HuH-7 (cell line): ENCODE measurements at regions not wholly inside any gene's neighbourhood (a gene's known extent, or its start where the extent isn't known, plus 50 kb on each side); places are given as distances from the start of the nearest gene placed in this dataset.

Experiments
- DNase-seq: peaks from one replicate; pipeline ENCODE4 v3.0.0; 2011; ENCODE audit warnings: low spot score

DNA sequence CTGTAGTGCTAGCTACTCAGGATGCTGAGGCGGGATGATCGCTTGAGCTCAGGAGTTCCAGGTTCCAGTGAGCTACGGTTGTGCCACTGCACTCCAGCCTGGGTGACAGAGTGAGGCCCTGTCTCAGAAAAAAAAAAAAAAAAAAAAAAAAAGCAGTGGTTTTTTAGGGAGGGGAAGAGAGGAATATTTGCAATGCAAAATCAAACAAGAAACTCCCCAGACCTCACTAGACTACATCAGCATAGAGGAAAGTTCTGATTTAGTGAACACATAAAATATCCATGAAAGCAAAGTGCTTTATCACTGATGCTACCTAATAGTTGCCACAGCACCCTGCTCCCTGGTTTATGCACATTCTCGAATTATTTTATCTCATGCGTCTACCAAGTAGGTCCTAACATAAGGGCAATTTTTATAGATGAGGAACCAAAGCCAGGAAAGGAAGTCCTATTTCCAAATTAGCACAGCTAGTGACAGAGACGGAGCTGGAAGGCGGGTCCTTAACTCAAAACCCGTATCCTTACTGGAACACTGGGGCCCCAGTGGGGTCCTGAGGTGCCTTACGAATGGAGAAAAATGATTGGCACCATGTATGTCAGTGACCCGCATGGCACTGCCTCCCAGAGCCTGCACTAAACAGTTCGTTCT, 50.7 kb upstream of the GPR157 start:
- no peak for DNase-seq

DNA sequence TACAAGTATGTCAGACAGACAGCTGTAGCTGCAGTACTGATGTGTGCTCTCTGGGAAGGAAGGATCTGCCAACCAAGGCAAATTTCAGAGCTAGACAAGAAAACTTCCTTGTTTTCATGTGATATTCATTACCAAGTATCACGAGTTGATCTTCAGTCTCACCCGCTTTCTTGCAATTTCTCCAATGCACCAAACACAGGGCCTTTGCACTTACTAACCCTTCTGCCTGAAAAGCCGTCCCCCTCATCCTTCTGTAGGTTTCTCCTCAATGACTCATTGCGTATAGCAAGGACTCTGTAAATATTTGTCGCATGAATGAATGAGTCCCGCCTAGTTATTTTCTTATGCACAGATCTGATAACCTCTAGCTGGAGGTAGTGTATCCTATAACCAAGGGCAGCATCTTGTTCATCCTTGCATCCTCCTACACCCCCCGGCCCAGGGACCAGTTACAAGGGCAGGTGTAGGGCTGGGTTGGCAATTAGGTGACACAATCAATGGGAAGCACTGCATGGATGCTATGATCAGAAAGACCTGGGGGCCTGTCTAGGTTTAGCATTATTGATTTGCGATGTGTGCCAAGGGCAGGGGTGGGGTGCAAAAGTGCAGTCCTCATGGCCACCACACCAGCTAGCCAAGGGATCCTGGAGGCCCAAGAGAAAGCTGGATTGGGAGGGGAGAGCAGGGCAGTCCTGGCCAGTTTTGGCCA, 51.4 kb upstream of the GPR157 start:
- no peak for DNase-seq

DNA sequence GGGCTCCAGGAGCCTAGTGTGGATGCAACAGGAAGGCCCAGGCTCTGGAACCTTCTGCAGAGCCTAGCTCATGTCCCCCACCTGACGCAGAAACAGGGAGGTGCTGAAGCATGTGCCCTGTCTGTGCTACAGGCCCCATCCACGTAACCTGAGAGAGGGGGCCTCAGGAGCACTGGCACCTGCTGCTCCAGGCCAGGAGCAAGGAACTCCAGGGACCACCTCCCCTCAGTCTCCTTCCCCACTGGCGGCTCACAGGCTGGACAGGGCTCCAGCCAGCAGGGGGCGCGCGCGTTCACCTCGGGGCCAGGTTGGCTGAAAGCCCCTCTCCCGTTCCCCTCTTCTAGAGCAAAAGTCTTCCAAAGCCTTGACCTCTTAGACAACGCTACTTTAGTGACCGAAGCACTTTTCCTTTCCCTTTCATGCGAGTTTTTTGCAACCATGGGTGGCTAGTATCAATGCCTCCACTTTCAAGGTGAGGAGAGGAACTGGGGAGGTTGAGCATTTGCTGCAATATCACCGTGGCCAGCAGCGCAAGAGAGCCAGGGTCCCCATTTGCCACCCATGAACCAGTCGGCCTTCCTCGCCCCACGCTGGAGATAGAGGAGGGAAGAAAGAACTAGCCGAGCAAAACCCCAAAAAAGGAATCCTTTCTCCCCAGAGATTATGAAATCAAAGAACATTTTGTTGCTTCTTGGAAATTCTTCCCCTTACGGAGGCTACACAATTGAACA, 52.4 kb upstream of the GPR157 start:
- DNase-seq = peak; percentile 87

DNA sequence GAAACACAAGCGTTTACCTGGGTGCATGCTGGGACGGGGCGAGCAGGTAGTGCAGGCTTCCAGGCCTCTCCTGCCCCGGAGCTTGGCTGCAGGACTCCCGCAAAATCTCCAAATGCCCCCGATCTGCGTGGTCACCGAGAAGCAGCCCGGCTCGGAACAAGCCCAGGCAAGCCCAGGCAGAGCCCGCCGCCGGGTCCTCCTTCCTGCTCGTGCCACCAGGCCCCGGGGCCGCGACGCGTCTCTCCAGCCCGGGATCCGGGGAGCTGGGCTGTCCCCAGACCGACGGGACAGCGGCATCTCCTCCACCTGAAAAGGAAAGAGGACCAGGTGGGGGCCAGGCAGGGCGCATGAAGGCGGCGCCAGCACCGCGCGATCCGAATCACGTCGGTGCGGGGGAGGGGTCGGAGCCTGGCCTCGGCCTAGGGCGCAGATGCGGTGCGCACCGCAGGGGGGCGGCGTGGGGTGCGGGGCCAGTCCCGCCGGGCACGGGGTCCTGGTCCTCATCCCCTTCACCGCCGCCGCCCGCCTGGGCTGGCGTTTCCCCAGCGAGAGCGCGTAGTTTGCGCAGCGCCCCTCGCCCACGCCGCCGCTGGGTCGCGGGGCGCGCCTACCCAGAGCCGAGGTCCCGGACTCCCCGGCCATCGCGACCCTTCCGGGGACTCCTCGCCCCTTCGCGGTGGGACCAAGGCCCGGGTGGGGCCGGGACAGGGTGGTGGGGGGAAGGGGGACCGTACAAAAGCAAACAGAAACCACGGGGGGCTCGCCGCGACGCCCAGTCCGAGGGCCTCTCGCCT, 52.4 kb upstream of the H6PD start:
- DNase-seq = peak; percentile 74

DNA sequence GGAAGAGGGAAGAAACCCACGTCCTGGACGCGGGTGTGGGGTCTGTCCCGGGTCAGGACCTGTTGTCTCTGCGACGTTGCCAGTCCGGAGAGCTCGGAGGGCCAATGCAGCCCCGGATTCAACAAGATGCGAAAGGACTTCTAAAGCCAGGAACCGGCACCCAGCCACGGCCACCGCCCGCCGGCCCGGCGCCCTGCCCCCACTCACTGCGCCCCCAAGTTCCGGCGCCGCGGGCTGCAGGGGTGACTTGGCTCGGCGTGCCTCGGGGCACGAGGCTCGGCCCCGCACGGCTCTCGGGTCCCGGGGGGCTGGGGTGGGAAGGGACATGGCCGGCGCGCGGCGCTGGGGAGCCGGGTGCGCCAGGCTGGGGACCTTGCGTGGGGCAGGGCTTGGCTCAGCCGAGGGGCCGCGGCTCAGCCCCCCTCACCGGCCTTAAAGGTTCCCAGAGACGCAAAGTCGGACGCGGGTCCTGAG, 51.8 kb upstream of the H6PD start:
- DNase-seq = no peak

DNA sequence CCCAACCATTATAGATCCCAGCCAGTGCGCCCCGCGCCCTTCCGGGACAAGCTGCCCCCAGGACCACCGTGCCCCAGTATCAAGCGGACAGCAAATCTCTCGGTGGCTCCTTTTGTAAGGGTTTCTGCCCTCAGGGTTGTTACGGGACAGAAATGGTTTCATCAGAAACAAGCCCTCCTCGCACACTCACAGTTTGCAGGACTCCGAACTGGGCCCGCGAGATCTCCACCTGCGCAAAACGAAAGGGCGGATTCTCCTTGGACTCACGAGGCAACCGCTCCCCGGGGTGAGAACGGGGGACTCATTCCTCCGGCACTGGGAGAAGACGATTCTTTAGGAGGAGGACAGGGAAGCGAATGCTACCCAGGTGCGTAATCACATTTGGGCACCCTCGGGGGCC, 51.1 kb upstream of the H6PD start:
- DNase-seq = no peak

DNA sequence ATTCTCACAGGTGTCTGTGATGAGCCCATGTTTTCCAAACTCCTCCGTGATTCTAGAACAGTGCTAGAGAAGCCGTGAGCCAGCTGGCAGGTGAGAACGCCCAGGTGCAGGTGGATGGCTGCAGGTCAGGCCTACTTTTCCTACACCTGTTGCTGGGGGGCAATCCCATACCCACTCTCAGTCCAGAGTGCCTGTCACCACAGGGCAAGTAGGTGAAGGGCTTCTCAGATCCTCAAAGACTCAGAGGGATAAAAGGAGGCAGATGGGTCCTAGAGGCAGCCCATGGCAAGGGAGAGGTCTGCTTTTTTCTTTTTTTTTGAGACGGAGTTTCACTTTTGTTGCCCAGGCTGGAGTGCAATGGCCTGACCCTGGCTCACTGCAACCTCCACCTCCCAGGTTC, 50.7 kb upstream of the H6PD start:
- DNase-seq = no peak

DNA sequence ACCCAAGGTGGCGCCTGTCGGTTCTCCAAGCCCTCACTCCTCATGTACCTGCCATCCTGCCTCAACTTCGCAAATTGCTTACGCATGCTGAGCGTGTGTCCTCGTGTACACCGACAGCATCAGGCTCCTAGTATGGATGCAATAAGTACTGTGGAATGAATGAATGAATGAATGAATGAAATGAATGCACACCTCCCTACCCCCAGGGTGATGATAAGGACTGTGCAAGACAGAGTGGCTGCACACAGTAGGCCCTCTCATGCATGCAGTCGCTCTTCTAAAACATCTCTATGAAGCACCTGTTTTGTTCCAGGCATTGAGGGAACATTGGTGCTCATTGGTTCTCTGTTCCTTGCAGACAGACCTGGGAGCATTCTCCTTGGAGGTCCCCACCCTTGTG, 49.8 kb upstream of the H6PD start:
- no peak for DNase-seq
